HEK293T (cell line): ENCODE measurements at regions not wholly inside any gene's neighbourhood (a gene's known extent, or its start where the extent isn't known, plus 50 kb on each side); places are given as distances from the start of the nearest gene placed in this dataset.

Source experiments
- ARNT ChIP-seq: fragments of 450-650 bp; IDR thresholded peaks from 2 replicates; pipeline ENCODE4 v1.6.1; 2017; ENCODE audit warnings: mild to moderate bottlenecking
- BHLHE40 ChIP-seq: fragments of 450-650 bp; IDR thresholded peaks from 2 replicates; pipeline ENCODE4 v1.6.1; 2016; ENCODE audit warnings: mild to moderate bottlenecking, moderate library complexity, borderline replicate concordance
- ELF4 ChIP-seq: fragments of 450-650 bp; IDR thresholded peaks from 2 replicates; pipeline ENCODE4 v1.6.1; 2017; ENCODE audit warnings: antibody characterized with exemption
- FOXA1 ChIP-seq: fragments of 450-650 bp; IDR thresholded peaks from 2 replicates; pipeline ENCODE4 v1.6.1; 2016; ENCODE audit warnings: mild to moderate bottlenecking
- FOXK2 ChIP-seq: fragments of 450-650 bp; IDR thresholded peaks from 2 replicates; pipeline ENCODE4 v1.6.1; 2016; ENCODE audit warnings: mild to moderate bottlenecking
- FOXM1 ChIP-seq: fragments of 450-650 bp; IDR thresholded peaks from 2 replicates; pipeline ENCODE4 v1.6.1; 2017; ENCODE audit warnings: mild to moderate bottlenecking, borderline replicate concordance
- NFRKB ChIP-seq: fragments of 450-650 bp; IDR thresholded peaks from 2 replicates; pipeline ENCODE4 v1.6.1; 2016; ENCODE audit warnings: mild to moderate bottlenecking, moderate library complexity
- PKNOX1 ChIP-seq: fragments of 450-650 bp; IDR thresholded peaks from 2 replicates; pipeline ENCODE4 v1.6.1; 2016
- SUZ12 ChIP-seq: fragments of 450-650 bp; IDR thresholded peaks from 2 replicates; pipeline ENCODE4 v1.6.1; 2016; ENCODE audit warnings: mild to moderate bottlenecking
- TARDBP ChIP-seq: fragments of 450-650 bp; IDR thresholded peaks from 2 replicates; pipeline ENCODE4 v1.6.1; 2016

GRCh38 chr4:137806420-137806819, 274.1 kb upstream of the PCDH18 start:
- no peak for TF ChIP-seq BHLHE40
- TF ChIP-seq FOXK2, result no peak
- no peak for TF ChIP-seq NFRKB
- no peak for TF ChIP-seq ELF4
- no peak for TF ChIP-seq FOXM1
- TF ChIP-seq TARDBP, result no peak
- no peak for TF ChIP-seq ARNT
- no peak for TF ChIP-seq SUZ12
- TF ChIP-seq PKNOX1, result no peak
- no peak for TF ChIP-seq FOXA1
